T-helper 1 cell (primary cell): ENCODE measurements at regions not wholly inside any gene's neighbourhood (a gene's known extent, or its start where the extent isn't known, plus 50 kb on each side); places are given as distances from the start of the nearest gene placed in this dataset.
A peak's percentile ranks its signal among the peaks of the same experiment; 100 is the strongest.
"Not testable (repeated sequence)": the region's sequence is repeated elsewhere in the genome, so short reads cannot be mapped to it uniquely, and the experiment has no call there.

Experiments
- DNase-seq, 5 donors: peaks; one replicate each; pipeline ENCODE4 v3.0.0-alpha.2; 2012 to 2020

DNA sequence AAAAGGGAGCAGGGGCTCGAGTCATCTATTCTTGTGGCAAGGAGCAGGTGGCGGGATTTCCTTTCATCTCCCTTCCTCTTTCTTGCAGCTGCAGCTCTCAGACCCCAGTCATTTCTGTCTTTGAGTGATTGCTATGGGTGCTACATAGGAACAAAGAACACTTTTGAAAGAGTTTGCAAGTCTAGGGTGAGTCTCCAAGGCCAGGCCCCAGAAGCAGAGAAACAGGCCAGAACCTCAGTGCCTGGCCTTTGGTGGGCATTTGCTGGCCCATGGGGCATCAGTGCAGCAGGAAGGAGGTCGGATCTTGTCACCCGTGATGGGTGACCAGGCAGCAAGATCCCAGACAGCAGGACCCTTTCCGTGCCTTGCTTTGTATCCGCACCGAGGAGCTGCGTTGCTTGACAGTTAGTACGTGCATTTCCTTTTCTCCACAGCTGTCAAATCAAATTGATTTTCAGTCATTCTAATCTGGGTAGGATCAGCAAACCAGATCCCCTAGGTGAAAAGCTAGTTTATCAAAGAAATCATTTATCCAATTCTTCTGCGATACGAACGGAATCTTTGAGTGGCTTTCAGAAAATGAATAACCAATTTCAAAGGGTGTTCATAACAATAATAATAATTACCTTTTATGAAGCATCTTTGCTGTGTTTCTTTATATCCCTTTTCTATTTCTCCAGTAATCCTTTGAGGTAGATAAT lies 244.6 kb upstream of the MAF start:
- DNase-seq = peak in 1 of 5 donors; percentile 72

DNA sequence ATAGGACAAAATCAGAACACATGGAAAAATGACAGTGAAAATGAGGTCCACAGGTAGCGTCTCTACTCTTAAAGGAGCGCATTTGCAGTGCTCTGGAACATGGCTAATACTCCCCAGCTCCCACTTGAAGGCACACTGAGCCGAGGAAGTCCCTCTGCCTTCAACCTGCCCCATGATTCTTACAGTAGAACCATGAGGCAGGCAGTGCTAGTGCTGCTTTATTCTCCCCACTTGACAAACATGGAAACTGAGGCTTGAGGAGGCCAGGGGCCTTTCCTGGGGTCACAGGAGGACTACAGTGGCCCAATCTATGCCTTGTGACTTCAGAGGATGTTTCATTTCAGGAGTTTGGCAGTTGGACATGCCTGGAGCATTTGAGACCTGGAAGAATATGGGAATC lies 244.1 kb upstream of the MAF start:
- no peak for DNase-seq

DNA sequence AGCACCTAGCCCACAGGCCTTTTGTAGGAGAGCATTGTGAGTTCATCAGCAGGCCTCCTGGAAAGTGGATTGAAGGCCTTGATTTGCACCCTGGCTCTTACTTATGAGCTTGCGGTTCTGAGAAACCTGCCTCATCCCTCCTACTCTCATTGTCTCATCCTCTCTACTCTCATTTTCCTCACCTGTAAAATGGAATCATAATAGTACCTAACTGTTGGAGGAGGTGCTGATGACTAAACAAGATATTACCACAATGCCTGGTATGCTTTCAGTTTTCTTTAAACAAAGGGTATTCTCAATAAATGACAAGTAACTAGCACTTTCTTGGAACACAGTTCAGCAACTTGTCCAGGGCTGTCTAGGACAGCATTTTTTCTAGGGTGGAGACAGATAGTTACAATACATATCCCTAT lies 243.1 kb upstream of the MAF start:
- DNase-seq = peak in 1 of 5 donors; percentile 70

DNA sequence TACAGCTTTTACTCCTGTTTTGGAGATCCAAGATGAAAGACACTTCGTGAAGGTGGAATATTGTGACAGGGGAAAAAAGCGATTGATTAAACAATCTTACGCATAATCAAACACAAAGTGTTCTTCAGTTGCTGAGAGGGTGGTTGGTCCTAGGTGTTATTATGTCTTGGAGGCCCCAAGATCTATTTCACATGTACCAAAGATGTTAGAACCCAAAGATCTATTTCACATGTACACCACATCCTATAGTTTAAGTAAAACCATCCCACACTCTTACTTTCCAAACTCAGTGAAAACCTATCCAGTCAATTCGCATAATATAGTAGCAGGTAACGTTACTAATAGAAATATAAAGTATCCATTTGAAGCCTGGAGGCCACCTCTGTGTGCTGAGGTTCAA lies 242.6 kb upstream of the MAF start:
- DNase-seq = no peak

DNA sequence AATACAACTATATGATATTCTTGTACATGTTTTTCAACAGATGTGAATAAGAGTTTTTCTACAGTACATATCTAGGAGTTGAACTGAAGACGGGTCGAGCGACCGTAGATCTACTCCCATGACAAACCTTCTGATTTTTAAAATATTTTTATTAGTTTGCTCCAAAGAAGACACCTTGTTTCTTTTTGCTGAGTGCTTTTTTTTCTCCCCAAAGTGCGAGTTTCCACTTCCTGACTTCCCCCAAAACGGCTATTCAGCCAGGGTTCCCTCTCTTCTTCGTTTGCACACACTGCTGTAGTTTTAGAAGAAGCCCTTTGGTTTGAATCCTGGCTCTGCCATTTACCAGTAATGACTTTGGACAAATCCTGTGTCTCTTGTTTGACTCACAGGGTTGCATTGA lies 241.7 kb upstream of the MAF start:
- no peak for DNase-seq

DNA sequence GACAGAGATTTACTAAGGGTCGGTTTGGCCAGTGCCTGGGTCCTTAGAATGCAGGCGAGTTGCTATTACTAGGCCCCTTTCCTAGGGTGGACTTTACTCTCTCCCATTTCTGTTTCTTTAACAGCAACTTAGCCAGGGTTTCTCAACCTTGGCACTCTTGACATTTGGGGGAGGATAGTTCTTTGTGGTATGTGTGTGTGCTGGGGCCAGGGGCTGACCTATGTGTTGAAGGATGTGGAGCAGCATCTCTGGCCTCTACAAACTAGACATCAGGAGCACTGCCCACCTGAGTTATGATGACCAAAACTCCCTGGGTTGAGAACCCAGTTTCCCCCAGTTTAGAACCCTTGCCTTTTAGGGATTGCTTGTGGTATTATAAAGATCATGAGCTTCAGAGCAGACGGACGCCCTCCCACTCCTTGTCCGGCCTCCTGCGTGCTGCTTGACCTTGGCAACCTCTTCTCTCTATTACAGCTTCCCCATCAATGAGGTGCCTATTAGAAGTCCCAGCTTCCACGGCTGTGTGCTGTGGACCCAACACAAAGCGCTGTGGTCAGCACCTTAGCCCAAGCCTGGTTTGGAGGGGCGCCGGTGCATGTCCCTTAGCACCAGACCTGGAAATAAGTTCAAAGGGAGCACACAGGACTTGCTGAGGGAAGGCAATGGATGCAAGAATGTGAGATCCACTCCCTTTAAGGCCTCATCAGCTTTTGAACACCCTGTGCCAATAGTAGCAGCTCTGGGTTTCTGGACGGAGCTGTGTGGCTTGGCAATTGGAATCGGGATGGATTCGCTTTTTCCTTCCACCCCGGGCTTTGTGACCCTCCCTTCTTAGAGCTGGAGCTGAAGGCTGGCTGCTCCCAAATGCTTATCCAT lies 239.2 kb upstream of the MAF start:
- DNase-seq = no peak

DNA sequence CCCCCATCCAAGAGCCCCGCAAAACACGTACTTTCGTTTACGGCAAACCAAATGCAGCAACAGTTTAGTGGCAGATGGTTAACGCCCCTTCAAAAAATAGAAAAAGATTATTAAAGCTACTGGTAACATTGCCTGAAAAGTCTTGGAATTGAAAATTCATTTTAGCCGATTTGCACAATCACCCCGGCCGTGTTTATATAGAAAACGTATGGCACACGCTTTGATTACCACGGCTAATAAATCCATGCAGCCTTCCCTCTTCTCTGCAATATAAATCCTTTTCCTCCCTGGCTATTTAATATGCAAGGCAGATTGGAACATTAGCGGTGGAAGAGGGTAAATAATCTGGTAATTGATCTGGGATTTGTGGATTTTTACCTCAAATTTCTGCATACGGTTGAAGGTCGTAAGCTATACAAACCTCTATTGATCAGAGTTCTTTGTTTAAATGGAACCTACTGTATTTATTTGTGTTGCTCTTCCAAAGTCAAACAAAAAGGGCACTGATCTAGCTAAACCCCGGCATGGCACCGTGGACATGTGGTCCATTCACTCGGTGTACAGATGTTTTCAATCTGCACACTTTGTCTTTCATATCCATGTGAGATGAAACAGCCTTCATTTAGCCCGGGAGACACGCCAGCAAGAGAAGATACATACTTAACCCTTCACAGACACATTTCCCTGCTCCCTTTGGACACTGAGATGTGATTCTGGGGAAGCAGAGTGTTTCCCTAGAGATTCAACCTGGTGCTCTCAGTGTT lies 238.1 kb upstream of the MAF start:
- DNase-seq = no peak

DNA sequence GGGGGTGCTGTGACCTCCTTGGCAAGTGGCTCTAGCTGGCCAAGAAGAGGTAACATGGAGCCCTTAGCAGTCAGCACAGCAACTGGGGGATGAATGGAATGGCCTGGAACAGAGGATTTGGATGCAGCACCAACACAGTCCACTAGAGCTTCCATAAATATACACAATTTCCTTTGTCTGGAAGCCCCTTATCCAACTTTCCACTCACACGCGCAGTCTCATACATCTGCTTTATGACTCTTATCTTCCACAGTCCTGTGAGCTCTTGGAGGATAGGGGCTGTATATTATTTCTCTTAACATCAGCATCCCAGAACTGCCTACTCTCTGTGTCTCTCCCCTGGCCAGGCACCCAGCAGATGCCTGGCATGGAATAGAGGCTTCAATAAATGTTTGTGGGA lies 235.6 kb upstream of the MAF start:
- DNase-seq = no peak

DNA sequence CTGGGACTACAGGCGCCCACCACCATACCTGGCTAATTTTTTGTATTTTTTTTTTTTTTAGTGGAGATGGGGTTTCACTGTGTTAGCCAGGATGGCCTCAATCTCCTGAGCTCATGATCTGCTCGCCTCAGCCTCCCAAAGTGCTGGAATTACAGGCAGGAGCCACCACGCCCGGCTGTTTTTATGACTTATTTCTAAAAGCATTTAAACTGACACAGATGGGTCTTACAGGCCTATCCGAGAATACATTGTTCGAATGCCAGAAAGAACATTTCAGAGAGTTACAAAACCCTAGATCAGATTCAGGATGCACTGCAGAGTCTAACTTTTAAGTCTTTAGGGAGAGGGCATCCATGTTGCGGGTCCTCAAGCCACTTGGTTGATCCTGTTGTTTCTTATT lies 234.7 kb upstream of the MAF start:
- no peak for DNase-seq

DNA sequence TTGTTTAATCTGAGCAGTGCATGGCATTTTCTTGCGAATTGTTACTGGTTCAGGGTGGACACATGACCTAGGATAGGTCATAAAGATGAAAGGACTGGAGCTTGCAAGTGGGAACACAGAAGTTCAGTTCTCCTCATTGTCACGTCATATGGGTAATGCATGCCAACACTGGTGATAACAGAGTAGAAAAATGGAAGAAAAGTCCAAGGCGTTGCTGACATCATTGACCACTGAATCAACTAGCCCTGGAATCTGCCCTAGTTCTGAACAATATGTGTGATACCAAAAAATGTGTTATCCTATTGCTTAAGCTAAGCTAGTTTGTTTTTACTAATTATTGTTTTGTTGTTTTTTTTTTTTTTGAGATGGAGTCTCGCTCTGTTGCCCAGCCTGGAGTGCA lies 234.2 kb upstream of the MAF start:
- no peak for DNase-seq

DNA sequence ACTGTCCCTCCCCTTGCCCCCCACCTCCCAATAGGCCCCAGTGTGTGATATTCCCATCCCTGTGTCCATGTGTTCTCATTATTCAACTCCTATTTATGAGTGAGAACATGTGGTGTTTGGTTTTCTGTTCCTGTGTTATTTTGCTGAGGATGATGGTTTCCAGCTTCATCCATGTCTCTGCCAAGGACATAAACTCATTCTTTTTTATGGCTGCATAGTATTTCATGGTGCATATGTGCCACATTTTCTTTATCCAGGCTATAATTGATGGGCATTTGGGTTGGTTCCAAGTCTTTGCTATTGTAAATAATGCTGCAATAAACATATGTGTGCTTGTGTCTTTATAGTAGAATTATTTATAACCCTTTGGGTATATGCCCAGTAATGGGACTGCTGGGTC lies 233.5 kb upstream of the MAF start:
- not testable (repeated sequence) for DNase-seq

DNA sequence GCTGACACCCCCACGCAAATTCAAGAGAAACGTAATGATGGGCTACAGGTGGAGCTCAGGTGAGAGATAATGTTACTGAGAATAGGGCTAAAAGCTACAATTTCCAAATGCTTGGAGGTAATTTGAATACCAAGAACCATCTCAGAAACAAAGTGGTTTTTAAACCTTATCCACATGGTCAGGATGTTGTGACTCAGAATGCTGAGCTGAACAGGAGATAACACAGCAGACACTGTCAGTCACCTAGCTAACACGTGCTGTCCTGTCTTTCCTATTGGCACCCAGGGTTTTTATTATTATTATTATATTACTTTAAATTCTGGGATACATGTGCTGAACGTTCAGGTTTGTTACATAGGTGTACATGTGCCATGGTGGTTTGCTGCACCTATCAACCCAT lies 233.0 kb upstream of the MAF start:
- DNase-seq = no peak

DNA sequence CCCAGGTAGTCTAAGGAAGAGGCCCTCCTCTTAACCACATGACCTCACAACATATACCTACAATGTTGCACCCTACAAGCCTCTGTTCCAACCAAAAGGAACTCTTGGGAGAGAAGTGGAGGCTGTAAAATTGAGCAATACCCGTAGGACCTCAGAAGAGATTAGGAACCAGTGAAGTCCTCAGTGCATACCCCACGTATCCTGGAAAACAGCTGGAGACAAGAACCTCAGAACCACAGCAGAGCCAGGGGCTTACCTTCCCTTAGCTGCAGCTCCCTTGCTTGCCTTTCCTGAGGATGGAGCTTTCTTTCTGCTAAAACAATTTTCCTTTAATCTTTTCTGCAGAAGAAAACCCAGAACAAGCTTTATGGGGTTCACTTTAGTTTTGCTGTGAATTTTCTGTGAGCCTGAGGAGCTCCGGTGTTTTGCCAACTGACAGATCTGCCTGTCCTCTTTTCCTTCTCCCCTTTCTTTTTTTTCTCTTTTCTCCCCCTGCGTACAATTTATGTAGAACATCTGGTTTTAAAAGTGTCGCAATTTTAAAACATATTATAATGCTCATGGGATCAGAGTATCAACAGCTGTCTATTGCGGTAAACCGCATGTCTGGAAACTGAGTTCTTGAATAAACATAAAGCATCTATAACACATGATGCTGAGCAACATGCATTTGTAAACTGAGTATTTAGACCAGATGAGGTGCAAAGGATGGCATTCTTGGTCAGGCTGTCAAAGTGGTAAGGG lies 226.4 kb upstream of the MAF start:
- no peak for DNase-seq

DNA sequence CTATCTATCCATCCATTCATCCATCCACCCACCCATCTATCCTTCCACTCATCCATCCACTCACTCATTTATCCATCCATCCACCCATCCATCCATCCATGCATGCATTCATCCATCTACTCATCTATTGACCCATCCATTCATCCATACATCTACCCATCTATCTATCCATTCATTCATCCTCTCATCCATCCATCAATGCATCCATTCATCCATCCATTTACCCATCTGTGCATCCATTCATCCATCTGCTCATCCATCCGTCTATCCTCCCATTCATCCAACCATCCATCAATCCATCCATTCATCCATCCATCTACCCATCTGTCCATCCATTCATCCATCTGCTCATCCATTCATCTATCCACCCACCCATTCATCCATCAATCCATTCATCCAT lies 224.5 kb upstream of the MAF start:
- no peak for DNase-seq

DNA sequence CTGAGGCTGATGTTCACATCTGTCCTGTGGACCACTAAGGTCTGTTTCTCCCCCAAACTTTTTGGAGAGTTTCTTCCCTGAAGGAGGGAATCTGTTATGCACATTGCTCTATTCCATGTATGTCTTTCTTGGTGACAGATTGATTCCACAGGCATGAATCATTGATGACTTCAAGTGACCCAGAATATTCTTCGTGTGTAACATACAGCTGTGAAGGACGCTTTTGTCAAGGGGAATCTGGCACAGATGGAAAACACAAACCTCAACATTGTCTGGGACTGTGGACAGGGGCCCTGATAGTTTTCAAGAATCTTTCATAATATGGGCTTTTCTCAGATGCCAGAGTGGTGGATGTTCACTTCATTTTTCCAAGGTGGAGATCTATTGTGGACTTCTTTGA lies 223.1 kb upstream of the MAF start:
- DNase-seq = no peak

DNA sequence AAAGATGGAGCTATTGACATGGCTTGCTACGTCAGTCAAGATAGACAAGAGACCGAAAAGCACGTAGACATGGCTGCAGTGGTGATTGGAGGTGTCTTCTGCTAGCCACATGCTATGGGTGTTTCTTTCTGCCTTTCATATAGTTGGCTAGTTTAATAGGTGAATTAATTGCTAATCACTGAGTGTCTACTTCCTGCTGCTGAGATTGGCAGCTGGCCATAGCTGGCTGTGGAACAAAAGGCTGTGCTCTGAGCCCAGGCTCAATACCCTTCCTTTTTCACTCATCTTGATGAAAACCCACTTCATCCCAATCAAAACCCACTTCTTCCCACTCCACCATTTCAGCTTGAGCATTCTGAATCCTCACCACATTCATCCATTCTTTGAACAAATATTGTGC lies 221.4 kb upstream of the MAF start:
- DNase-seq = no peak

DNA sequence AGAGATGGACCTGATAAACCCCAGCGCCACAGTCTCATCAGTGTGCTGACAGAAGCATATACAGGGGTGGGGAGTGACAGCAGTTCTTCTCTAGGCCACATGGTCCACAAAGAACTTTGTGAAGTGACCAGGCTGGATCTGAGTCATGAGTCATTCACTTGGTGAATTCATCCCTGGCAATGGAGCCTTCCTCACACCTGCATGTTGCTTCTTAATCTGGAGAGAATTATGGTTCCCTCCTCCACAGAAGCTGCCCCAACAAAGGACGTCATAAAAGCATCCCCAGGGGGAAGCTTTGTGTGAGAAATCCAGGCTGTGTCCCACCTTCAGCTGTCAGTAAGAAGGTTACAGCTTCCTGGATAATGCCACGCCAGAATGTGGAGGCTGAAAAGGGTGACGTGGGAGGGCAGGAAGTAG lies 215.6 kb upstream of the MAF start:
- no peak for DNase-seq

DNA sequence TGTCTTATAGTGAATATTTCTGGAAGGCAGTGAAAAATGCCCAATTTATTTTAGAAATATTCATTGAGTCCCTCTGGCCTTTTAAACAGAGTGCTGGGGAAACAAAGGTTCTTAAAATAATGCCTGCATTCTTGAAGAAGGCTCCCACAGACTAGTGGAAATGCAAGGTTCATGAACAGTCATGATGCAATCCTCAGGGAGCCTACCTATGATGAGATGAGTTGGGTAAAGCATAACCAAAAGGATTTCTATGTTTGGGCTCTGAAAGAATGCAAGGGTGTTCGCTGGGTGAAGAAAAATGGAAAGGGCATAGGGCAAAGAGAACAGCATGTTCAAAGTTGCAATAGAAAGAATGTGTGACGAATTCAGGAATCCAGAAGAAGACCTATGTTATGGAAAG lies 214.5 kb upstream of the MAF start:
- no peak for DNase-seq

DNA sequence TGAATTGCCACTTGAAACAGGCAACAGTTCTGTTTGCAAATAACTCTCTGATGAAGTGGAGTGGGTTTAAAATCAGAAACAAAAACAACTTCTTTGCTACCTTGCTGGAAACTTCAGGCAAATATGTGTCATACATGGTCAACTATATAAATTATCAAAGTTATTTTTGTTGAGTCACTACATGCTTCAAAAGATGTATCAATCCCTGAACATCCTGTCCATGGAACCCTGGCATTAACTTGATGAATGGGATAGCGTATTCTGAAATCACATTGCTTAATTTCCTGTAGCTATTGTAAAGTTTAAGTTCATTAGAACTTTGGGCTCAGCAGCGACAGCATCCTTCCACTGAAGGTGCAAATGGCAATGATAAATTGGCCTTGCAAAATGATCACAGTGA lies 213.6 kb upstream of the MAF start:
- DNase-seq = no peak

DNA sequence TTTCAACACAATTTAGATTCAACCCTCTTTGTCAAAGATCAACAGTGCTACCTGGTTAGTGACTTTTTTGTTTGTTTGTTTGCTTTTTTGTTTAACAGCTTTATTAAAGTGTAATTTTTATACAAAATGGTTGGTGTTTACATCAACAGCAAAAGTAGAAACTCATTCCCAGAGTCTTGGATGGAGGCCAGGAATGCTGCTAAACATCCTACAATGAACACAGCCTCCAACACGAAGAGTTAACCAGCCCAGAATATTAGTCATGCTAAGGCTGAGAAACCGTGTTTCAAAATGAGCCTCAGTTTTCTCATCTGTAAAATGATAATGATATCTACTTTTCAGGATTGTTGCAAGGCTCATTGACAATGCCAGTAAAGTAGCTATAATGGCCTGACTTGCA lies 211.0 kb upstream of the MAF start:
- DNase-seq = no peak

DNA sequence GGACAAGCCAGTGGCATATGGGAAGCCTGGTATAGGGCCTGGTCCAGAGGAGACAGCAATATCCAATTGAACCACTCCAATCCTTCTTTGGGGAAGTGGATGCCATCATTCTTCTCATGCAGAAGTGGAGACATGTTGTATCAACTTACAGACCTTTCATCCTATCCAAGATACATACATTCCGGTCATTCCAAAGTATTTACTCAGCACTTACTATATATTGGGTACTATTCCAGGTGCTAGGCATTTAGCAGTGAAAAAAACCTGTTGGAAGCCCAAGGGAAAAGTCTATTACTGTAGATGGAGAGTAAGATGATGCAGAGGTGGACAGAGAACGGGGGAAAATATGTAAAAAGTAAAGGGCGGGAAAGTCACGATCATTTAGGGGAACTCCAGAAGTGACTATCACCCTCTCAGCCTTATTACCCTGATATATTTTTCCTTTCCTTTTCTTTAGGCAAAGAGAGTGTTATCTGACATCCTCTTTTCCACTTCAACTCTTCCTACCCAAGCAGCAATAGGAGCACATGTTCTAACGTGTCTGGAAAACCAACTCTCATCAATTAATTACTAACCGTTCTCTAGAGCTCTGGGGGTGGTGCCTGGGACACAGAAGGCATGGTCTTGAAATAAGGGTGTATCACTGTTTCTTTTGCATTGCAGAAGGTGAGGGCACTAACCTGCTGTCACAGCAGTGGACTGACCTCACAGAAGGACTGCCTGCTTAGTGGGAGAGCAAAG lies 210.1 kb upstream of the MAF start:
- DNase-seq = no peak

DNA sequence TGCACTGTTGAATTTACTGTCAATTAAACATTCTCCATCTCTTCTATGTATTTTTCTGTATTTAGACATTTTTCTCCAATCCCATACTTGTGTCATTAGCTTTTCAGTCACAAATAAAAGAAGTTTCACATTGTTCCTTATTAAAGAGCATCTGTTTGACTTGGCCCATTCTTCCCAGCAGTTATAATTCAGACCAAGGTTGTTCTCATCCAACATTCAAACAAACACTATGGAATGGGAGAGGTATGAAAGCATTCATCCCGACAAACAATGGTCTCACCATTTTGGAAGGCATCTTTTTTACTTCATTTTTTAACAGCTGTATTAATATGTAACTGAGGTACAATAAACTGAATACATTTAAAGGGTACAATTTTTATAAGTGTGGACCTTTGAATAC lies 208.8 kb upstream of the MAF start:
- no peak for DNase-seq
